H1 (cell line): ENCODE measurements at regions not wholly inside any gene's neighbourhood (a gene's known extent, or its start where the extent isn't known, plus 50 kb on each side); places are given as distances from the start of the nearest gene placed in this dataset.

ENCODE experiments used
- CTCF ChIA-PET: fragments of 300-600 bp; sonication (Branson Sonifier 250); formaldehyde crosslinking; loops from one replicate; lab custom pipeline; 2021; ENCODE audit not compliant: partially characterized antibody; lab: Charles Lee
- POLR2A ChIA-PET: fragments of 300-600 bp; sonication (Branson Sonifier 250); formaldehyde crosslinking; loops from one replicate; lab custom pipeline; 2021; ENCODE audit warnings: inconsistent platforms; ENCODE audit not compliant: partially characterized antibody; lab: Charles Lee
- DNase-seq, 2 experiments: peaks; one replicate each; pipeline versions ENCODE4 v3.0.0 to v3.0.0-alpha.2; 2010 to 2022; ENCODE audit warnings: low spot score in 2 of 2, low read depth in 1 of 2, mixed read lengths in 1 of 2
- FAIRE-seq: peaks from 2 replicates; lab custom pipeline; 2011; peaks lifted over from hg19 to GRCh38; lab: Jason Lieb, UNC
- H2AFZ ChIP-seq: 2 replicates; pipeline ENCODE4 v1.8.1; 2012; ENCODE audit warnings: low read length, inconsistent platforms
- H2AK5ac ChIP-seq: 2 replicates; pipeline ENCODE4 v1.6.1; 2013; ENCODE audit warnings: low read depth, low read length
- H2BK120ac ChIP-seq: replicated peaks from 2 replicates; pipeline ENCODE3; 2013; ENCODE audit warnings: low read depth, low read length, inconsistent platforms
- H2BK12ac ChIP-seq: 2 replicates; pipeline ENCODE4 v1.6.1; 2013; ENCODE audit warnings: low read depth, low read length
- H2BK15ac ChIP-seq: 2 replicates; pipeline ENCODE4 v1.6.1; 2013; ENCODE audit warnings: low read length
- H2BK20ac ChIP-seq: 2 replicates; pipeline ENCODE4 v1.6.1; 2013; ENCODE audit warnings: low read length
- H2BK5ac ChIP-seq: 2 replicates; pipeline ENCODE4 v1.6.1; 2013; ENCODE audit warnings: low read depth, low read length
- H3K14ac ChIP-seq: 2 replicates; pipeline ENCODE4 v1.6.1; 2013; ENCODE audit warnings: inconsistent platforms; ENCODE audit not compliant: insufficient read length
- H3K18ac ChIP-seq: 2 replicates; pipeline ENCODE4 v1.6.1; 2013; ENCODE audit warnings: low read length; ENCODE audit errors: extremely low read depth
- H3K23ac ChIP-seq: 2 replicates; pipeline ENCODE4 v1.6.1; 2013; ENCODE audit warnings: inconsistent platforms; ENCODE audit not compliant: insufficient read length
- H3K23me2 ChIP-seq: 2 replicates; pipeline ENCODE4 v1.6.1; 2013; ENCODE audit warnings: low read depth, low read length
- H3K27ac ChIP-seq: 2 replicates; pipeline ENCODE4 v1.6.1; 2011; ENCODE audit warnings: low read depth, low read length, inconsistent platforms
- H3K27me3 ChIP-seq, 4 experiments: replicated peaks in 1 of 4; 1 replicate in 1 of 4; 2 replicates in 3 of 4; pipeline versions ENCODE4 v1.6.1 to v1.8.1; 2011 to 2013; ENCODE audit warnings: low read length in 3 of 4, mild to moderate bottlenecking in 3 of 4, inconsistent platforms in 2 of 4, mixed read lengths in 2 of 4, moderate library complexity in 1 of 4; ENCODE audit not compliant: control insufficient read depth in 3 of 4, insufficient read depth in 3 of 4; ENCODE audit errors: extremely low read depth in 1 of 4
- H3K36me3 ChIP-seq, 4 experiments: 2 replicates each; pipeline versions ENCODE4 v1.6.1 to v1.8.1; 2011 to 2013; ENCODE audit warnings: mild to moderate bottlenecking in 4 of 4, low read length in 3 of 4, moderate library complexity in 2 of 4, control low read depth in 1 of 4, inconsistent platforms in 1 of 4; ENCODE audit not compliant: insufficient read depth in 4 of 4, control insufficient read depth in 2 of 4
- H3K4ac ChIP-seq: replicated peaks from 2 replicates; pipeline ENCODE3; 2013; ENCODE audit warnings: low read length, low read depth, mixed read lengths, inconsistent platforms; ENCODE audit not compliant: insufficient read length
- H3K4me1 ChIP-seq, 4 experiments: replicated peaks in 1 of 4; 1 replicate in 1 of 4; 2 replicates in 3 of 4; pipeline versions ENCODE4 v1.6.1 to v1.8.1; 2011 to 2013; ENCODE audit warnings: low read length in 3 of 4, inconsistent platforms in 2 of 4, mixed read lengths in 1 of 4; ENCODE audit not compliant: insufficient read depth in 4 of 4, control insufficient read depth in 3 of 4
- H3K4me2 ChIP-seq, 2 experiments: 2 replicates each; pipeline versions ENCODE4 v1.6.1 to v1.8.1; 2011 to 2013; ENCODE audit warnings: low read depth in 2 of 2, low read length in 2 of 2, control low read depth in 1 of 2, inconsistent platforms in 1 of 2, mild to moderate bottlenecking in 1 of 2; ENCODE audit not compliant: insufficient read depth in 1 of 2
- H3K4me3 ChIP-seq, 4 experiments: fragments of 200-600, 300-600 bp in 1 of 4; sonication (generic), shearing (Covaris generic), sonication (Bioruptor Twin) in 1 of 4; 2 replicates each; pipeline versions ENCODE4 v1.5.1 to v1.8.1; 2011 to 2016; ENCODE audit warnings: low read length in 4 of 4, low read depth in 3 of 4, control low read depth in 2 of 4, inconsistent platforms in 2 of 4, mild to moderate bottlenecking in 2 of 4, mixed read lengths in 1 of 4, moderate library complexity in 1 of 4; ENCODE audit not compliant: insufficient read depth in 2 of 4; ENCODE audit errors: extremely low read depth in 1 of 4
- H3K56ac ChIP-seq: replicated peaks from 2 replicates; pipeline ENCODE3; 2013; ENCODE audit warnings: low read depth, mild to moderate bottlenecking, mixed read lengths, low read length, inconsistent platforms; ENCODE audit not compliant: insufficient read length
- H3K79me1 ChIP-seq: 2 replicates; pipeline ENCODE4 v1.6.1; 2013; ENCODE audit warnings: low read depth, low read length, control low read depth
- H3K79me2 ChIP-seq, 2 experiments: 2 replicates each; pipeline versions ENCODE4 v1.6.1 to v1.8.1; 2012 to 2013; ENCODE audit warnings: low read length in 2 of 2, mild to moderate bottlenecking in 2 of 2, inconsistent platforms in 1 of 2; ENCODE audit not compliant: insufficient read depth in 2 of 2, control insufficient read depth in 1 of 2
- H3K9ac ChIP-seq, 4 experiments: replicated peaks in 1 of 4; 1 replicate in 1 of 4; 2 replicates in 3 of 4; pipeline versions ENCODE4 v1.6.1 to v1.8.1; 2011 to 2013; ENCODE audit warnings: low read depth in 3 of 4, low read length in 3 of 4, control low read depth in 2 of 4, mild to moderate bottlenecking in 2 of 4, moderate library complexity in 2 of 4, inconsistent platforms in 1 of 4; ENCODE audit errors: extremely low read depth in 1 of 4
- H3K9me3 ChIP-seq, 2 experiments: 2 replicates each; pipeline versions ENCODE4 v1.6.1 to v1.8.1; 2012 to 2013; ENCODE audit warnings: mild to moderate bottlenecking in 2 of 2, moderate library complexity in 2 of 2, control low read depth in 1 of 2, inconsistent platforms in 1 of 2, low read depth in 1 of 2, low read length in 1 of 2, mixed read lengths in 1 of 2; ENCODE audit not compliant: insufficient read depth in 2 of 2
- H4K20me1 ChIP-seq, 2 experiments: replicated peaks in 1 of 2; 2 replicates each; pipeline versions ENCODE3 to v1.8.1; 2011 to 2013; ENCODE audit warnings: inconsistent platforms in 2 of 2, low read length in 2 of 2, mild to moderate bottlenecking in 1 of 2; ENCODE audit not compliant: insufficient read depth in 2 of 2, control insufficient read depth in 1 of 2
- H4K5ac ChIP-seq: 2 replicates; pipeline ENCODE4 v1.6.1; 2013; ENCODE audit warnings: low read length, low read depth, mixed read lengths, inconsistent platforms; ENCODE audit not compliant: insufficient read length
- H4K8ac ChIP-seq: 2 replicates; pipeline ENCODE4 v1.8.0; 2013; ENCODE audit warnings: mild to moderate bottlenecking, moderate library complexity, low read length, inconsistent platforms; ENCODE audit not compliant: insufficient read depth; ENCODE audit errors: extremely low read depth
- H4K91ac ChIP-seq: replicated peaks from 2 replicates; pipeline ENCODE3; 2013; ENCODE audit warnings: low read length, mixed read lengths, inconsistent platforms; ENCODE audit not compliant: insufficient read length
- BACH1 ChIP-seq: IDR thresholded peaks from 2 replicates; pipeline ENCODE4 v1.6.1; 2012; ENCODE audit warnings: low read length, improper control_type of control experiment
- CHD1 ChIP-seq: IDR thresholded peaks from 2 replicates; pipeline ENCODE4 v1.6.1; 2012; ENCODE audit warnings: low read depth, low read length, improper control_type of control experiment
- CTBP2 ChIP-seq: IDR thresholded peaks from 2 replicates; pipeline ENCODE4 v1.7.0; 2011; ENCODE audit warnings: borderline replicate concordance, mild to moderate bottlenecking, moderate library complexity, mixed read lengths, low read length; ENCODE audit not compliant: insufficient read depth, insufficient read length
- GABPA ChIP-seq: IDR thresholded peaks from 2 replicates; pipeline ENCODE4 v1.6.1; 2011; ENCODE audit warnings: mild to moderate bottlenecking, low read length, moderate library complexity, borderline replicate concordance; ENCODE audit not compliant: insufficient read depth
- GTF2F1 ChIP-seq: IDR thresholded peaks from 2 replicates; pipeline ENCODE4 v1.6.1; 2012; ENCODE audit warnings: low read depth, low read length, improper control_type of control experiment, borderline replicate concordance
- JUN ChIP-seq: IDR thresholded peaks from 2 replicates; pipeline ENCODE4 v1.6.1; 2011; ENCODE audit warnings: low read depth, mild to moderate bottlenecking, improper control_type of control experiment, low read length
- NANOG ChIP-seq: IDR thresholded peaks from 2 replicates; pipeline ENCODE4 v1.6.1; 2011; ENCODE audit warnings: low read length, low read depth, mild to moderate bottlenecking, inconsistent platforms; ENCODE audit not compliant: insufficient read depth, poor library complexity, severe bottlenecking
- RFX5 ChIP-seq: IDR thresholded peaks from 2 replicates; pipeline ENCODE4 v1.6.1; 2011; ENCODE audit warnings: low read depth, low read length, improper control_type of control experiment, borderline replicate concordance
- SP2 ChIP-seq: IDR thresholded peaks from 2 replicates; pipeline ENCODE4 v1.6.1; 2012; ENCODE audit warnings: mild to moderate bottlenecking, low read length, inconsistent platforms
- SP4 ChIP-seq: IDR thresholded peaks from 2 replicates; pipeline ENCODE4 v1.6.1; 2012; ENCODE audit warnings: low read length, inconsistent platforms
- TAF7 ChIP-seq: optimal IDR thresholded peaks from 2 replicates; pipeline ENCODE3; 2011; ENCODE audit warnings: low read depth, mild to moderate bottlenecking, inconsistent platforms, low read length, moderate library complexity, borderline replicate concordance
- TBP ChIP-seq: IDR thresholded peaks from 2 replicates; pipeline ENCODE4 v1.6.1; 2011; ENCODE audit warnings: low read depth, low read length, improper control_type of control experiment
- WGBS, 2 experiments: shearing (Covaris generic) in 1 of 2; methylation state at CpG; one replicate each; pipeline versions ENCODE4 v1.1.6 to v1.1.7; 2013 to 2015; ENCODE audit warnings: low lambda C conversion rate in 2 of 2, mixed read lengths in 2 of 2, inconsistent platforms in 1 of 2, low coverage in 1 of 2, missing lambda C conversion rate in 1 of 2; ENCODE audit not compliant: insufficient replicate concordance in 2 of 2, insufficient coverage in 1 of 2, insufficient read length in 1 of 2; ENCODE audit errors: extremely low coverage in 1 of 2, missing lambda C conversion rate in 1 of 2; 5-methylcytosine and 5-hydroxymethylcytosine counted together
- TF ChIP-seq, protein P1 (sequence below): IDR thresholded peaks from 2 replicates; pipeline ENCODE4 v1.6.1; 2012; ENCODE audit warnings: inconsistent platforms
- TF ChIP-seq, protein P2 (sequence below): IDR thresholded peaks from 2 replicates; pipeline ENCODE4 v1.6.1; 2011; ENCODE audit warnings: low read depth, mild to moderate bottlenecking, low read length; ENCODE audit not compliant: insufficient read depth

DNA sequence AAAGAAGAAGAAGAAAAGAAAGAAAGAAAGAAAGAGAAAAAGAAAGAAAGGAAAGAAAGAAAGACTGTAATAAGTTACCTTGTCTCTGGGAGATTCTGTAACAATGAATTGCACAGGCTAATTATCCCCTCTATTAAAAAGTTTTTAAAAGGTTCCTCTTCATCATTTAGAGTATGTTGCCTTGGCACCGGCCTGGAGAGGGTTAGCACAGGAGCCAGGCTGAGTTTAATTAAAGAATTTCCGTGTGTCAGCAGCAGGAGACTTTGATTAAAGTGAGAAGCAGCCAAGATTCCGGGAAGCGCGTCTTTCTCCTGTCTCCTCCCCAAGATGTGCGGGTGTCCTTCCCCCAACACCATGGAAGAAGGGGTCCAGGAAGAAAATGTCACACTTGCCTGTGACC is 92.8 kb upstream of the ETV6 start:
- FAIRE-seq: no peak
- DNase-seq: no peak
- CTCF ChIA-PET: interaction anchor here (1.3 to 1.4 kb wide), 2 partner anchors 476 to 478 kb away, joined by 3 to 6 read pairs; no protein-coding TSS in a partner anchor
- TF ChIP-seq RFX5 (no peak), TBP (no peak), GTF2F1 (no peak), CTBP2 (no peak), JUN (no peak), GABPA (no peak), NANOG (no peak), SP4 (no peak), SP2 (no peak), CHD1 (no peak), BACH1 (no peak), TAF7 (no peak)
- TF ChIP-seq, protein P1, sequence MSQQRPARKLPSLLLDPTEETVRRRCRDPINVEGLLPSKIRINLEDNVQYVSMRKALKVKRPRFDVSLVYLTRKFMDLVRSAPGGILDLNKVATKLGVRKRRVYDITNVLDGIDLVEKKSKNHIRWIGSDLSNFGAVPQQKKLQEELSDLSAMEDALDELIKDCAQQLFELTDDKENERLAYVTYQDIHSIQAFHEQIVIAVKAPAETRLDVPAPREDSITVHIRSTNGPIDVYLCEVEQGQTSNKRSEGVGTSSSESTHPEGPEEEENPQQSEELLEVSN: no peak
- TF ChIP-seq, protein P2, sequence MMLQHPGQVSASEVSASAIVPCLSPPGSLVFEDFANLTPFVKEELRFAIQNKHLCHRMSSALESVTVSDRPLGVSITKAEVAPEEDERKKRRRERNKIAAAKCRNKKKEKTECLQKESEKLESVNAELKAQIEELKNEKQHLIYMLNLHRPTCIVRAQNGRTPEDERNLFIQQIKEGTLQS: no peak

More for the DNA sequence above, 92.8 kb upstream of the ETV6 start:
- no peak overlapping the region for H4K8ac ChIP-seq
- no peaks in the 10 kb centered on the region for H3K27me3 ChIP-seq
- no peak overlapping the region for H2BK15ac ChIP-seq
- H3K9ac ChIP-seq: no peak overlapping the region
- H2BK20ac ChIP-seq: no peak overlapping the region
- H2AK5ac ChIP-seq: no peak overlapping the region
- no peak overlapping the region for H3K14ac ChIP-seq
- no peak overlapping the region for H3K18ac ChIP-seq
- no peaks in the 10 kb centered on the region for H3K4me1 ChIP-seq
- 87% methylated on average over 6 of the region's 6 CpGs; no CpG with 5 or more reads in 1 of the 2 experiments for WGBS, 2 experiments
- no peak overlapping the region for H3K4ac ChIP-seq
- H3K4me3 ChIP-seq: no peak overlapping the region
- no peak overlapping the region for H3K27ac ChIP-seq
- H2BK5ac ChIP-seq: no peak overlapping the region
- no peak overlapping the region for H2AFZ ChIP-seq
- POLR2A ChIA-PET: no interaction called here
- no peak overlapping the region for H3K56ac ChIP-seq
- no peak overlapping the region for H4K5ac ChIP-seq
- H4K20me1 ChIP-seq: no peaks in the 10 kb centered on the region
- H3K36me3 ChIP-seq: no peaks in the 10 kb centered on the region
- H2BK12ac ChIP-seq: no peak overlapping the region
- H3K23ac ChIP-seq: no peak overlapping the region
- no peaks in the 10 kb centered on the region for H3K79me2 ChIP-seq
- H4K91ac ChIP-seq: no peak overlapping the region
- no peaks in the 10 kb centered on the region for H3K79me1 ChIP-seq
- H2BK120ac ChIP-seq: no peak overlapping the region
- no peak overlapping the region for H3K4me2 ChIP-seq
- no peaks in the 10 kb centered on the region for H3K9me3 ChIP-seq
- no peaks in the 10 kb centered on the region for H3K23me2 ChIP-seq
